ENCODE measurements at regions not wholly inside any gene's neighbourhood (a gene's known extent, or its start where the extent isn't known, plus 50 kb on each side); places are given as distances from the start of the nearest gene placed in this dataset.

- DNase-seq (ENCODE audit: low read depth) = no peak
Observed at GRCh38 chr3:117616227-117616626, 906.6 kb downstream of the TUSC7 start.

GRCh38 chr3:117617906-117618305, 908.3 kb downstream of the TUSC7 start:
- DNase-seq (ENCODE audit: low read depth) = no peak

GRCh38 chr3:117618462-117618861, 908.9 kb downstream of the TUSC7 start:
- no peak for DNase-seq (ENCODE audit: low read depth)

- no peak for DNase-seq (ENCODE audit: low read depth)
Observed at GRCh38 chr3:117619805-117620204, 910.2 kb downstream of the TUSC7 start.

GRCh38 chr3:117622171-117622841, 912.7 kb downstream of the TUSC7 start:
- peak; percentile 85 for DNase-seq (ENCODE audit: low read depth)

GRCh38 chr3:117624424-117624823, 914.8 kb downstream of the TUSC7 start:
- DNase-seq (ENCODE audit: low read depth) = no peak

GRCh38 chr3:117625174-117625573, 915.6 kb downstream of the TUSC7 start:
- no peak for DNase-seq (ENCODE audit: low read depth)

- DNase-seq (ENCODE audit: low read depth) = no peak
Observed at GRCh38 chr3:117626577-117626976, 917.0 kb downstream of the TUSC7 start.

- peak; percentile 71 for DNase-seq (ENCODE audit: low read depth)
Observed at GRCh38 chr3:117628823-117629291, 919.3 kb downstream of the TUSC7 start.

- no peak for DNase-seq (ENCODE audit: low read depth)
Observed at GRCh38 chr3:117629505-117629904, 919.9 kb downstream of the TUSC7 start.

- DNase-seq (ENCODE audit: low read depth) = peak; percentile 14
Observed at GRCh38 chr3:117630469-117630868, 920.9 kb downstream of the TUSC7 start.

- peak; percentile 26 for DNase-seq (ENCODE audit: low read depth)
Observed at GRCh38 chr3:117630885-117631284, 921.3 kb downstream of the TUSC7 start.

- DNase-seq (ENCODE audit: low read depth) = no peak
Observed at GRCh38 chr3:117631781-117632180, 922.2 kb downstream of the TUSC7 start.

GRCh38 chr3:117632191-117632590, 922.6 kb downstream of the TUSC7 start:
- DNase-seq (ENCODE audit: low read depth) = no peak

- no peak for DNase-seq (ENCODE audit: low read depth)
Observed at GRCh38 chr3:117633207-117633606, 923.6 kb downstream of the TUSC7 start.

- DNase-seq (ENCODE audit: low read depth) = no peak
Observed at GRCh38 chr3:117637666-117638065, 928.1 kb downstream of the TUSC7 start.

- no peak for DNase-seq (ENCODE audit: low read depth)
Observed at GRCh38 chr3:117644203-117644602, 934.6 kb downstream of the TUSC7 start.

GRCh38 chr3:117645561-117646242, 936.1 kb downstream of the TUSC7 start:
- no peak for DNase-seq (ENCODE audit: low read depth)

GRCh38 chr3:117647435-117647834, 937.9 kb downstream of the TUSC7 start:
- no peak for DNase-seq (ENCODE audit: low read depth)

GRCh38 chr3:117651246-117651645, 941.7 kb downstream of the TUSC7 start:
- no peak for DNase-seq (ENCODE audit: low read depth)

- no peak for DNase-seq (ENCODE audit: low read depth)
Observed at GRCh38 chr3:117656391-117656790, 946.8 kb downstream of the TUSC7 start.

GRCh38 chr3:117657278-117657677, 947.7 kb downstream of the TUSC7 start:
- no peak for DNase-seq (ENCODE audit: low read depth)

GRCh38 chr3:117660941-117661817, 951.6 kb downstream of the TUSC7 start:
- DNase-seq (ENCODE audit: low read depth) = peak; percentile 21
